ENCODE measurements at regions not wholly inside any gene's neighbourhood (a gene's known extent, or its start where the extent isn't known, plus 50 kb on each side); places are given as distances from the start of the nearest gene placed in this dataset.

GRCh38 chr16:87241137-87241771 lies 75.9 kb downstream of the C16orf95 start:
- TF ChIP-seq CTCF (conservative IDR thresholded peaks at IDR 0.05; ENCODE audit: low read length), result no peak
- TF ChIP-seq EZH2phosphoT487 (IDR thresholded peaks at IDR 0.05; ENCODE audit: borderline replicate concordance, low read depth, low read length), result no peak

Data from OCI-LY7 (cell line).